WI38 (cell line): ENCODE measurements at regions not wholly inside any gene's neighbourhood (a gene's known extent, or its start where the extent isn't known, plus 50 kb on each side); places are given as distances from the start of the nearest gene placed in this dataset.

ENCODE experiments used
- H3K4me3 ChIP-seq: 2 replicates; pipeline ENCODE4 v1.5.1; 2011; ENCODE audit warnings: low read depth, mild to moderate bottlenecking, control low read depth, low read length
- TF ChIP-seq, protein P1 (sequence below): IDR thresholded peaks from 2 replicates; pipeline ENCODE4 v1.5.1; 2012; ENCODE audit warnings: low read depth, mild to moderate bottlenecking, control low read depth, low read length

- H3K4me3 ChIP-seq = no peak overlapping the region
- TF ChIP-seq, protein P1, sequence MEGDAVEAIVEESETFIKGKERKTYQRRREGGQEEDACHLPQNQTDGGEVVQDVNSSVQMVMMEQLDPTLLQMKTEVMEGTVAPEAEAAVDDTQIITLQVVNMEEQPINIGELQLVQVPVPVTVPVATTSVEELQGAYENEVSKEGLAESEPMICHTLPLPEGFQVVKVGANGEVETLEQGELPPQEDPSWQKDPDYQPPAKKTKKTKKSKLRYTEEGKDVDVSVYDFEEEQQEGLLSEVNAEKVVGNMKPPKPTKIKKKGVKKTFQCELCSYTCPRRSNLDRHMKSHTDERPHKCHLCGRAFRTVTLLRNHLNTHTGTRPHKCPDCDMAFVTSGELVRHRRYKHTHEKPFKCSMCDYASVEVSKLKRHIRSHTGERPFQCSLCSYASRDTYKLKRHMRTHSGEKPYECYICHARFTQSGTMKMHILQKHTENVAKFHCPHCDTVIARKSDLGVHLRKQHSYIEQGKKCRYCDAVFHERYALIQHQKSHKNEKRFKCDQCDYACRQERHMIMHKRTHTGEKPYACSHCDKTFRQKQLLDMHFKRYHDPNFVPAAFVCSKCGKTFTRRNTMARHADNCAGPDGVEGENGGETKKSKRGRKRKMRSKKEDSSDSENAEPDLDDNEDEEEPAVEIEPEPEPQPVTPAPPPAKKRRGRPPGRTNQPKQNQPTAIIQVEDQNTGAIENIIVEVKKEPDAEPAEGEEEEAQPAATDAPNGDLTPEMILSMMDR = no peak
Measured at GRCh38 chr11:97751952-97752351, 1268.8 kb upstream of the CNTN5 start.

GRCh38 chr11:97754976-97755375 is 1265.8 kb upstream of the CNTN5 start:
- H3K4me3 ChIP-seq = no peak overlapping the region

DNA sequence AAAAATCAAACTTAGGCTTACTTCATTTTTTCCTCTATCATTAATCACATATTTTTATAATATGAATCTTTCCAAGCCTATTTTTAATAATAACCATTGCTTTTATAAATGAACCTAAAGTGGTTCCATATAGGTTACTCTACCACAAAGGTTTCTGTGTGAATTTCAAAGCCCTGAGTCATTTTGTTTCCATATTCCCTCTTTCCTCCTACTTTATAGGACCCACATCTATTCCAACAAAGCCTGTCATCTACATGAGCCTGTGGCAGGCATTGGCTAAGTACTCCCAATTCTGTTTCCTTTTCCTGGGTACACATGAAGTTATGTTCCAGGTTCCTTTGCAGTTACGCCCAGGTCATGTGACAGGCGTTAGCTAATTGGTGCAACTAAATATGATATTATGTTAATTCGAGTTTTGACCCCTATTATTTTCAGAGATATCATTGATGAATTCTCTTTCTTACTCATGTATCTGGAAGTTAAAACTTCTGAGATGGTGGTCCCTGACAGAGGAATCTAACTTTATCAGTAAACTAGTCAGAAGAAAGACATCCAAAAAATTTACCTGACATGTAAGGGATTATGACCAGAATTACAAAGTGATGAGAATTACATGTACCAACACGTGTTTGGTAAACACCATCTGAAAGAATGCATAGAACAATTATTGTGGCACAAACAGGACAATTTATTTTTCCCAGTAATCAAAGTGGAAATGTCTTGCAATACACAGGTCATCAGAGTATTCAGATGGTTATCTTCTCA is 1264.0 kb upstream of the CNTN5 start:
- TF ChIP-seq, protein P1 = no peak
- no peak overlapping the region for H3K4me3 ChIP-seq

More at GRCh38 chr11:97754976-97755375, 1265.8 kb upstream of the CNTN5 start:
- TF ChIP-seq, protein P1 = no peak

DNA sequence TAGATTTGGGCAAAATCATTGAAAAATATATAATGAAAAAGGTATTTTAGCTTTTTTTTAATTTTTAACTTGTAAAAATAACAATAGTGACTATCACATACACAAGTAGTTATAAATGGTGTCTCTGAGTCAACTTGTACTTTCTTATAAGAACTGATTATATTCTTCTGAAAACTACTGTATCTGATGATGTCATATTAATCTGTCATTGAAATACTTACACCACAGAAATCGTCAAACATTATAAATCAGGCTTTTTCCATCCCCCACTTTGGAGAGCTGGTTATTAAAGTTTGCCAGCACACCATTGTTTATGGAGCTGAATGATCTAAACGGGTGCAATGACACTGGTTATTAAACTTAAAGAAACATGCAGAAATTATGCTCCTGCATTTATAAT is 1259.6 kb upstream of the CNTN5 start:
- TF ChIP-seq, protein P1 = no peak

DNA sequence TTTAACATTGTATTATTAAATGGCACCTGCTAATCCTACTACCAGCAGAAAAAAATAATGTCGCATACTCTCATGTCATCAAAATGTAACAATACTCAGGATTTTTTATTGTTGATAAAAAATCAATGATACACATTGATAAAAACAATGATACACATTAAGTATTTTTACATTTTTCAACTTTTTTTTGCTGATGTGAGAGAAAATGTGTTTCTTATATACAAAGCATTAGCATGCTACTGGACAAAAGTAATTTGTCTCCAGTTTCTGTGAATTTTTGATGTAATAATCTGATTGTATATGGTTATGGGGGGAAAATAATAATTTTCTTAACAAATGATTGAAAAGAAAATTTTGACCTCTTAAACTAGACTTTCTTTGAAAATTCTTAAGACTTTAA is 1256.6 kb upstream of the CNTN5 start:
- TF ChIP-seq, protein P1 = no peak
- H3K4me3 ChIP-seq = no peak overlapping the region

More for the DNA sequence above, 1259.6 kb upstream of the CNTN5 start:
- no peak overlapping the region for H3K4me3 ChIP-seq

DNA sequence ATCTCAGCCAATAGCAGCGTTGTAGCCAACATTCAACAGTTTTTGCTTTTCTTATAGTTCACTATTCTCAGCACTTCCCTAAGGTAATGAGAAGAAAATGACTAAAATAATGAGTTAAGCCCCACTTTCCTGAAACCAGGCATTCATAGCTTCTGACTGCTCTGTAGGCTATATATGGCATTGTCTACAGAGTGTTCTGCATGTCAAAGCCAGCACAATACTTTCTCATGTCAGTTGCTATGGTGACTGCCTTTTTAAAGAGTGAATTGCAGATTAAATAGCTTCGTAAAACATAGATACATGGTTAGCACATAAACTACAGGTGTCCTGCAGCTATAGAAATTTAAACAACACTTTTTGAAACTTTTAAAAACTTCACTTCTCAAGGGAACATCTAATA is 1256.1 kb upstream of the CNTN5 start:
- TF ChIP-seq, protein P1 = no peak
- no peak overlapping the region for H3K4me3 ChIP-seq

DNA sequence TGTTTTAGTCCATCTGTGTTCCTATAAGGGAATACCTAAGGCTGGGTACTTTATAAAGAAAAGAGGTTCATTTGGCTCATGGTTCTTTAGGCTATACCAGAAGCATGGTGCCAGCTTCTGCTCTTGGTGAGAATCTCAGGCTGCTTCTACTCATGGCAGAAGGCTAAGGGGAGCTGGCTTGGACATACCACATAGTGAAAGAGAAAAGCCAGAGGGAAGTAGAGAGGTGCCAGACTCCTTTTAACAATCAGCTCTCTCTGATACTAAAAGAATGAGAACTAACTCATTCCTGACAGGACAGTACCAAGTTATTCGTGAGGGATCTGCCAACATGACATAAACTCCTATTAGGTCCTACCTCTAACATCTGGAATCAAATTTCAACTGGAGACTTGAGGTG is 1250.2 kb upstream of the CNTN5 start:
- TF ChIP-seq, protein P1 = no peak
- H3K4me3 ChIP-seq = no peak overlapping the region
